CD14-positive monocyte (primary cell): ENCODE measurements at regions not wholly inside any gene's neighbourhood (a gene's known extent, or its start where the extent isn't known, plus 50 kb on each side); places are given as distances from the start of the nearest gene placed in this dataset.

Source experiments
- DNase-seq, 3 donors: peaks; one replicate each; pipeline ENCODE4 v3.0.0-alpha.2; 2011 to 2022
- H2AFZ ChIP-seq: 2 replicates; pipeline ENCODE4 v1.6.0; 2012; ENCODE audit warnings: mild to moderate bottlenecking, low read depth, low read length, inconsistent platforms; ENCODE audit not compliant: insufficient read depth, poor library complexity, severe bottlenecking
- H3K27ac ChIP-seq, 2 donors: 1 replicate in 1 of 2; 2 replicates in 1 of 2; pipeline ENCODE4 v1.5.1; 2012 to 2013; ENCODE audit warnings: low read length in 2 of 2, control low read depth in 1 of 2, inconsistent platforms in 1 of 2, low read depth in 1 of 2, mild to moderate bottlenecking in 1 of 2
- H3K27me3 ChIP-seq, 2 donors: one replicate each; pipeline versions ENCODE4 v1.6.0 to v1.6.1; 2011 to 2013; ENCODE audit warnings: low read length in 2 of 2; ENCODE audit not compliant: control insufficient read depth in 2 of 2, insufficient read depth in 2 of 2
- H3K36me3 ChIP-seq, 2 donors: replicated peaks in 1 of 2; 1 replicate in 1 of 2; 2 replicates in 1 of 2; pipeline versions ENCODE4 v1.5.1 to v1.6.1; 2012 to 2013; ENCODE audit warnings: low read length in 2 of 2, control low read depth in 1 of 2, inconsistent platforms in 1 of 2, mild to moderate bottlenecking in 1 of 2; ENCODE audit not compliant: insufficient read depth in 2 of 2, control insufficient read depth in 1 of 2
- H3K4me1 ChIP-seq, 2 donors: 1 replicate in 1 of 2; 2 replicates in 1 of 2; pipeline versions ENCODE4 v1.5.1 to v1.6.1; 2012 to 2013; ENCODE audit warnings: low read length in 2 of 2, control low read depth in 1 of 2, inconsistent platforms in 1 of 2, mild to moderate bottlenecking in 1 of 2, moderate library complexity in 1 of 2; ENCODE audit not compliant: insufficient read depth in 2 of 2, control insufficient read depth in 1 of 2
- H3K4me2 ChIP-seq: replicated peaks from 2 replicates; pipeline ENCODE3; 2012; ENCODE audit warnings: low read length, moderate library complexity, mild to moderate bottlenecking; ENCODE audit not compliant: poor library complexity, severe bottlenecking; ENCODE audit errors: extremely low read depth
- H3K4me3 ChIP-seq, 3 experiments: fragments of 200-600 bp in 1 of 3; sonication (generic) in 1 of 3; replicated peaks in 1 of 3; 1 replicate in 2 of 3; 2 replicates in 1 of 3; pipeline ENCODE4 v1.5.1; 2011 to 2013; ENCODE audit warnings: low read length in 3 of 3, mild to moderate bottlenecking in 3 of 3, control low read depth in 2 of 3, low read depth in 2 of 3, inconsistent platforms in 1 of 3, moderate library complexity in 1 of 3
- H3K79me2 ChIP-seq: 2 replicates; pipeline ENCODE4 v1.6.0; 2012; ENCODE audit warnings: mild to moderate bottlenecking, control low read depth, inconsistent platforms, low read length, moderate library complexity; ENCODE audit not compliant: insufficient read depth
- H3K9ac ChIP-seq: 2 replicates; pipeline ENCODE4 v1.6.0; 2017; ENCODE audit warnings: low read length, mild to moderate bottlenecking; ENCODE audit not compliant: insufficient read depth, poor library complexity, severe bottlenecking
- H3K9me3 ChIP-seq, 2 donors: replicated peaks in 1 of 2; 1 replicate in 1 of 2; 2 replicates in 1 of 2; pipeline versions ENCODE4 v1.5.1 to v1.6.1; 2012 to 2013; ENCODE audit warnings: low read length in 2 of 2, control low read depth in 1 of 2; ENCODE audit not compliant: control insufficient read depth in 1 of 2, insufficient read depth in 1 of 2
- H4K20me1 ChIP-seq: 2 replicates; pipeline ENCODE4 v1.6.0; 2012; ENCODE audit warnings: mild to moderate bottlenecking, low read length, control low read depth, moderate library complexity; ENCODE audit not compliant: insufficient read depth
- H3K27ac Mint-ChIP-seq, 7 donors: one replicate each; pipeline ENCODE4 v1.8.0; 2020; ENCODE audit warnings: mild to moderate bottlenecking in 7 of 7, mixed read lengths in 7 of 7, moderate library complexity in 6 of 7, inconsistent platforms in 2 of 7
- H3K27me3 Mint-ChIP-seq, 3 donors: one replicate each; pipeline ENCODE4 v1.8.0; 2021 to 2022; ENCODE audit warnings: low read depth in 3 of 3, mild to moderate bottlenecking in 3 of 3, mixed read lengths in 3 of 3, moderate library complexity in 3 of 3, inconsistent platforms in 1 of 3
- H3K36me3 Mint-ChIP-seq, 2 donors: one replicate each; pipeline ENCODE4 v1.8.0; 2020; ENCODE audit warnings: mixed read lengths in 2 of 2, inconsistent platforms in 1 of 2, mild to moderate bottlenecking in 1 of 2
- H3K4me1 Mint-ChIP-seq: one replicate; pipeline ENCODE4 v1.8.0; 2020; ENCODE audit warnings: mild to moderate bottlenecking, mixed read lengths
- H3K4me3 Mint-ChIP-seq, 2 donors: one replicate each; pipeline ENCODE4 v1.8.0; 2020; ENCODE audit warnings: mild to moderate bottlenecking in 2 of 2, mixed read lengths in 2 of 2, moderate library complexity in 1 of 2
- H3K9me3 Mint-ChIP-seq, 7 donors: one replicate each; pipeline ENCODE4 v1.8.0; 2020 to 2022; ENCODE audit warnings: mixed read lengths in 7 of 7, mild to moderate bottlenecking in 6 of 7, moderate library complexity in 6 of 7, inconsistent platforms in 2 of 7
- CTCF ChIP-seq: fragments of 200-600 bp; IDR thresholded peaks from one replicate; pipeline ENCODE4 v1.8.0; 2022; ENCODE audit warnings: antibody characterized with exemption, mild to moderate bottlenecking
- WGBS: methylation state at CpG from one replicate; pipeline ENCODE4 v1.1.5; 2013; ENCODE audit warnings: missing lambda C conversion rate; ENCODE audit not compliant: insufficient coverage; 5-methylcytosine and 5-hydroxymethylcytosine counted together
- intact Hi-C, 2 donors: fragments of 100-400 bp; cut with micrococcal nuclease; formaldehyde crosslinking; loops; one replicate each; pipeline versions ENCODE4 v1.15.0 to v1.15.1; 2023

- Mint-ChIP-seq H3K4me3 (no peak overlapping the region), H3K27ac (no peak overlapping the region), H3K9me3 (no peaks in the 10 kb centered on the region), H3K4me1 (no peaks in the 10 kb centered on the region), H3K36me3 (no peaks in the 10 kb centered on the region), H3K27me3 (no peaks in the 10 kb centered on the region)
- H3K4me2 ChIP-seq = no peak overlapping the region
- no peaks in the 10 kb centered on the region for H3K27me3 ChIP-seq
- H3K27ac ChIP-seq = no peak overlapping the region
- no peaks in the 10 kb centered on the region for H3K36me3 ChIP-seq
- no peaks in the 10 kb centered on the region for H3K4me1 ChIP-seq
- TF ChIP-seq CTCF = no peak
- no peak for DNase-seq
- no CpG with 5 or more reads among the region's 1 CpG for WGBS
- H2AFZ ChIP-seq = no peak overlapping the region
- intact Hi-C loops = no loop called here
- H3K9me3 ChIP-seq = no peaks in the 10 kb centered on the region
- H3K79me2 ChIP-seq = no peaks in the 10 kb centered on the region
- no peak overlapping the region for H3K4me3 ChIP-seq
- H3K9ac ChIP-seq = no peak overlapping the region
- no peaks in the 10 kb centered on the region for H4K20me1 ChIP-seq
Measured at GRCh38 chr2:137870682-137871081, 93.6 kb upstream of the HNMT start.

GRCh38 chr2:137872577-137872976, 91.7 kb upstream of the HNMT start:
- Histone ChIP-seq H3K27me3 (no peaks in the 10 kb centered on the region), H3K36me3 (no peaks in the 10 kb centered on the region), H4K20me1 (no peaks in the 10 kb centered on the region), H3K4me1 (no peaks in the 10 kb centered on the region), H3K9me3 (no peaks in the 10 kb centered on the region), H3K4me3 (no peak overlapping the region), H2AFZ (no peak overlapping the region), H3K27ac (no peak overlapping the region), H3K4me2 (no peak overlapping the region), H3K9ac (no peak overlapping the region), H3K79me2 (no peaks in the 10 kb centered on the region)
- Mint-ChIP-seq H3K36me3 (no peaks in the 10 kb centered on the region), H3K9me3 (no peaks in the 10 kb centered on the region), H3K27ac (no peak overlapping the region), H3K4me3 (no peak overlapping the region), H3K4me1 (no peaks in the 10 kb centered on the region), H3K27me3 (no peaks in the 10 kb centered on the region)
- intact Hi-C loops = no loop called here
- no peak for TF ChIP-seq CTCF
- DNase-seq = no peak
- no CpG with 5 or more reads among the region's 4 CpGs for WGBS
